ENCODE measurements at regions not wholly inside any gene's neighbourhood (a gene's known extent, or its start where the extent isn't known, plus 50 kb on each side); places are given as distances from the start of the nearest gene placed in this dataset.
A peak's percentile ranks its signal among the peaks of the same experiment; 100 is the strongest.

GRCh38 chr5:152501294-152501693 lies 96.2 kb upstream of the NMUR2 start:
- no peak overlapping the region for H3K27ac Mint-ChIP-seq
- DNase-seq (ENCODE audit: low spot score), result no peak
- no peaks in the 10 kb centered on the region for H3K9me3 Mint-ChIP-seq
- peaks cover 2% of the 10 kb centered on the region for H3K4me1 Mint-ChIP-seq (ENCODE audit: low read depth)
- H3K36me3 Mint-ChIP-seq (ENCODE audit: low read depth), result no peaks in the 10 kb centered on the region
- no peaks in the 10 kb centered on the region for H3K27me3 Mint-ChIP-seq (ENCODE audit: low read depth)
- no peak overlapping the region for H3K4me3 Mint-ChIP-seq

- H3K9me3 Mint-ChIP-seq, result no peaks in the 10 kb centered on the region
- H3K36me3 Mint-ChIP-seq (ENCODE audit: low read depth), result no peaks in the 10 kb centered on the region
- H3K27ac Mint-ChIP-seq, result no peak overlapping the region
- H3K4me3 Mint-ChIP-seq, result no peak overlapping the region
- H3K27me3 Mint-ChIP-seq (ENCODE audit: low read depth), result peaks cover 2% of the 10 kb centered on the region
- no peak for DNase-seq (ENCODE audit: low spot score)
- peaks cover 2% of the 10 kb centered on the region for H3K4me1 Mint-ChIP-seq (ENCODE audit: low read depth)
Measured at GRCh38 chr5:152503206-152503605, 98.1 kb upstream of the NMUR2 start.

DNA sequence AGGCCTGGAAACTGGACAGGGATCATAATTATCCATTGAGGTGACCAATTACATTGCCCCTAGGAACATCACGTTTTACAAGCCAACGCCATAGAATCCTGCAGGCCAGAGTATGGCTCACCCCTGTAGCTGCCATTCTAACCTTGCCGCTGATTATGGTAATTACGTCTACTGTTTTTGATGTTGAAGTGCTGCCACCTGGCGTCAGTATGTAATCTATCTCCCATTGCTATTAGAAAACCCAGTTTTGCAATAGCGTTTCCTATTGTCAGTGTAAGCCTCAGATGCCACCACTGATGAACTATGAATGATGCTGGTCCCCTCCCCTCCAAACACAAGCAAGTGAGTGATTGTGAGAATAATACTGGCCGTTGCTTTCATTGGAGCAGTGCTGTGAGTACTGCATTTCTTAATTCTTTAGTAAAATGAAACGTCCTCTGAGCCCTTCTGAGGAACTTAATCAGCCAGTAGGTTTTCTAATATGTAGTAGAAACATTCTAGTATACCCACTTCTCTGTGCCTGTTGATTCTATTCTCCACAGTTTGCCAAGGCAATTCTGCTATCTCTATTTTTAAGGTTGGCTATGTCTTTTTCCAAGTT lies 100.5 kb upstream of the NMUR2 start:
- H3K27ac Mint-ChIP-seq, result no peak overlapping the region
- peaks cover 5% of the 10 kb centered on the region for H3K4me1 Mint-ChIP-seq (ENCODE audit: low read depth)
- H3K36me3 Mint-ChIP-seq (ENCODE audit: low read depth), result no peaks in the 10 kb centered on the region
- H3K4me3 Mint-ChIP-seq, result no peak overlapping the region
- peak; percentile 11 for DNase-seq (ENCODE audit: low spot score)
- no peaks in the 10 kb centered on the region for H3K9me3 Mint-ChIP-seq
- peaks cover 7% of the 10 kb centered on the region for H3K27me3 Mint-ChIP-seq (ENCODE audit: low read depth)

GRCh38 chr5:152511120-152511519 lies 106.0 kb upstream of the NMUR2 start:
- no peak for DNase-seq (ENCODE audit: low spot score)
- H3K36me3 Mint-ChIP-seq (ENCODE audit: low read depth), result no peaks in the 10 kb centered on the region
- no peaks in the 10 kb centered on the region for H3K9me3 Mint-ChIP-seq
- no peak overlapping the region for H3K4me3 Mint-ChIP-seq
- peaks cover 14% of the 10 kb centered on the region for H3K27me3 Mint-ChIP-seq (ENCODE audit: low read depth)
- H3K4me1 Mint-ChIP-seq (ENCODE audit: low read depth), result peaks cover 3% of the 10 kb centered on the region
- no peak overlapping the region for H3K27ac Mint-ChIP-seq

GRCh38 chr5:152511531-152512132 lies 106.6 kb upstream of the NMUR2 start:
- Mint-ChIP-seq H3K4me1 (ENCODE audit: low read depth) (peaks cover 3% of the 10 kb centered on the region), H3K27ac (no peak overlapping the region), H3K27me3 (ENCODE audit: low read depth) (peaks cover 16% of the 10 kb centered on the region), H3K36me3 (ENCODE audit: low read depth) (no peaks in the 10 kb centered on the region), H3K4me3 (no peak overlapping the region), H3K9me3 (no peaks in the 10 kb centered on the region)
- DNase-seq (ENCODE audit: low spot score), result no peak

DNA sequence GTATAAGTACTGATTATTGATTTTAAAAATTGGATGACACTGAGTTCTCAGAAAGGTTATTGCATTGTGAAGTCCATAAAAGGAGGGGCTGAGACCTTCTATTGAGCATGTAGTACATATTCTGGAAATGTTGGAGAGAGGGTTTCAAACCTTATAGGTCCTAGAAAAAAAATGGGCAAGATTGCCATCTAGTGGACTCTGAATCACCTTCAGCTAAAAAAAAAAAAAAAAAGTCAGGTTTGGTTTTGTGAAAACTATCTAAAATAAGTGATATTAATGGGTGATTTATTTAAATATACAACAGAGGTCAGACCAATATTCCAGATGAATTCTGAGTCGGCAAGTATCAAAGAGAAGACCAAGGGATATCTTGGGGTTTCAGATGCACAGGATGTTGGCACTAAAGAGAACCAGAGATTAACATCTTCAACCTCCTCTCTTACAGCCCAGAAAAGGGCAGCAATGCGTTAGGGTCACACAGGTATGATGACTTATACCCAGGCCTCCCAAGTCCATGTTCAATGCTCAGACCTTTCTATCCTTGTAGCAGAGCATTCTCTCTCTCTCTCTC lies 109.8 kb upstream of the NMUR2 start:
- Mint-ChIP-seq H3K9me3 (no peaks in the 10 kb centered on the region), H3K4me3 (no peak overlapping the region), H3K4me1 (ENCODE audit: low read depth) (peaks cover 1% of the 10 kb centered on the region), H3K27me3 (ENCODE audit: low read depth) (peaks cover 22% of the 10 kb centered on the region), H3K36me3 (ENCODE audit: low read depth) (no peaks in the 10 kb centered on the region), H3K27ac (no peak overlapping the region)
- DNase-seq (ENCODE audit: low spot score), result no peak

DNA sequence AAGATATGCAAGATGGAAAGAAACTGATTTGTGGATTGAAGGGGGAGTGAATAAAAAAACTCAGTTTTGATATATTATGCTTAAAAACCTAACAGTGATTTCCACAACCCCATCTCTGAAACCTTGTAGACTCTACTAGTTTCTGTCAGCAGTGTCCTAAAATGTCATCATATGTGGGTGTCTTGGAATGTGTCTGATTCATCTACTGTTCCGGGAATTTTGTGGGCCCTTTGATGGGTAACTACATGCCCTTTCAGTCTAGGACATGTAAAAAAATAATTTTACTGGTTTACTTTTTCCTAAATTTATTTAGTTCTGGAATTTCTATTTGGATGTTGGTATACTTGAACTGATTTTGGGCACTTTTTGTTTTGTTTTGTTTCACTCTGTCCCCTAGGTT lies 118.9 kb upstream of the NMUR2 start:
- peaks cover 21% of the 10 kb centered on the region for H3K4me1 Mint-ChIP-seq (ENCODE audit: low read depth)
- H3K9me3 Mint-ChIP-seq, result no peaks in the 10 kb centered on the region
- peaks cover 29% of the 10 kb centered on the region for H3K27me3 Mint-ChIP-seq (ENCODE audit: low read depth)
- no peak overlapping the region for H3K27ac Mint-ChIP-seq
- H3K36me3 Mint-ChIP-seq (ENCODE audit: low read depth), result no peaks in the 10 kb centered on the region
- DNase-seq (ENCODE audit: low spot score), result no peak
- no peak overlapping the region for H3K4me3 Mint-ChIP-seq

- Mint-ChIP-seq H3K27me3 (ENCODE audit: low read depth) (peaks cover 27% of the 10 kb centered on the region), H3K4me1 (ENCODE audit: low read depth) (peaks cover 28% of the 10 kb centered on the region), H3K4me3 (peak overlapping the region; percentile 56), H3K27ac (peak overlapping the region; percentile 77), H3K36me3 (ENCODE audit: low read depth) (no peaks in the 10 kb centered on the region), H3K9me3 (no peaks in the 10 kb centered on the region)
- DNase-seq (ENCODE audit: low spot score), result no peak
Measured at GRCh38 chr5:152527358-152528052, 122.4 kb upstream of the NMUR2 start.

DNA sequence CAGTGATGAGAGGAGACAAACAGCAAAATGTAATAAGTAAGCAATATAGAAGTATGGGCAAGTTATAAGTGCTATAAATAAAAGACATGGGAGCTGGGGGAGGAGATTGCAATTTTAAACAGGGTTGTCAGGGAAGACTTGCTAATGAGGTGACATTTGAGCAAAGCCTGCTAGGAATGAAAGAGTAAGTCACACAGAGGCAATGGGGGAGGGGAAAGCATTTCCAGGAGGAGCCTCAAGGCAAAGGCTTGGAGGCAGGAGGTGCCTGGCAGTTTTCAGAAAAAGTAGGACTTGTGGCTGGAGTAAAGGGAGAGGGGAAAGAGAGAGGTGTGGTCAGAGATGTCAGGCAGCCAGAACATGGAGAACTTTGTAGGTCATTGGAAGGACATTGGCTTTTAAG lies 124.4 kb upstream of the NMUR2 start:
- Mint-ChIP-seq H3K4me3 (no peak overlapping the region), H3K36me3 (ENCODE audit: low read depth) (no peaks in the 10 kb centered on the region), H3K9me3 (no peaks in the 10 kb centered on the region), H3K27me3 (ENCODE audit: low read depth) (peaks cover 22% of the 10 kb centered on the region), H3K4me1 (ENCODE audit: low read depth) (peaks cover 28% of the 10 kb centered on the region), H3K27ac (peak overlapping the region; percentile 4)
- no peak for DNase-seq (ENCODE audit: low spot score)

- no peak for DNase-seq (ENCODE audit: low spot score)
- Mint-ChIP-seq H3K27me3 (ENCODE audit: low read depth) (peaks cover 14% of the 10 kb centered on the region), H3K27ac (no peak overlapping the region), H3K4me1 (ENCODE audit: low read depth) (peaks cover 15% of the 10 kb centered on the region), H3K9me3 (no peaks in the 10 kb centered on the region), H3K36me3 (ENCODE audit: low read depth) (no peaks in the 10 kb centered on the region), H3K4me3 (no peak overlapping the region)
Measured at GRCh38 chr5:152532714-152533113, 127.6 kb upstream of the NMUR2 start.

GRCh38 chr5:152534641-152535040 lies 129.6 kb upstream of the NMUR2 start:
- Mint-ChIP-seq H3K27ac (no peak overlapping the region), H3K4me3 (no peak overlapping the region), H3K27me3 (ENCODE audit: low read depth) (peaks cover 7% of the 10 kb centered on the region), H3K9me3 (no peaks in the 10 kb centered on the region), H3K36me3 (ENCODE audit: low read depth) (no peaks in the 10 kb centered on the region), H3K4me1 (ENCODE audit: low read depth) (no peaks in the 10 kb centered on the region)
- DNase-seq (ENCODE audit: low spot score), result no peak

GRCh38 chr5:152542741-152543140 lies 137.7 kb upstream of the NMUR2 start:
- no peak for DNase-seq (ENCODE audit: low spot score)
- no peak overlapping the region for H3K4me3 Mint-ChIP-seq

GRCh38 chr5:152546493-152546892 lies 141.4 kb upstream of the NMUR2 start:
- Mint-ChIP-seq H3K4me3 (no peak overlapping the region), H3K4me1 (ENCODE audit: low read depth) (no peaks in the 10 kb centered on the region), H3K36me3 (ENCODE audit: low read depth) (no peaks in the 10 kb centered on the region), H3K9me3 (no peaks in the 10 kb centered on the region), H3K27ac (no peak overlapping the region), H3K27me3 (ENCODE audit: low read depth) (no peaks in the 10 kb centered on the region)
- DNase-seq (ENCODE audit: low spot score), result no peak

More at GRCh38 chr5:152542741-152543140, 137.7 kb upstream of the NMUR2 start:
- no peak overlapping the region for H3K27ac Mint-ChIP-seq
- H3K27me3 Mint-ChIP-seq (ENCODE audit: low read depth), result no peaks in the 10 kb centered on the region
- H3K9me3 Mint-ChIP-seq, result no peaks in the 10 kb centered on the region
- H3K36me3 Mint-ChIP-seq (ENCODE audit: low read depth), result no peaks in the 10 kb centered on the region
- H3K4me1 Mint-ChIP-seq (ENCODE audit: low read depth), result no peaks in the 10 kb centered on the region

GRCh38 chr5:152547202-152547601 lies 142.1 kb upstream of the NMUR2 start:
- no peak for DNase-seq (ENCODE audit: low spot score)
- H3K4me1 Mint-ChIP-seq (ENCODE audit: low read depth), result no peaks in the 10 kb centered on the region
- no peaks in the 10 kb centered on the region for H3K27me3 Mint-ChIP-seq (ENCODE audit: low read depth)
- H3K4me3 Mint-ChIP-seq, result no peak overlapping the region
- no peaks in the 10 kb centered on the region for H3K9me3 Mint-ChIP-seq
- H3K27ac Mint-ChIP-seq, result no peak overlapping the region
- no peaks in the 10 kb centered on the region for H3K36me3 Mint-ChIP-seq (ENCODE audit: low read depth)
